Right lobe of liver (tissue), 4 donors: ENCODE measurements at regions not wholly inside any gene's neighbourhood (a gene's known extent, or its start where the extent isn't known, plus 50 kb on each side); places are given as distances from the start of the nearest gene placed in this dataset.

Source experiments
- POLR2A ChIP-seq: fragments of 450-650 bp; IDR thresholded peaks from one replicate; pipeline ENCODE4 v1.6.1; 2017; ENCODE audit warnings: antibody characterized with exemption, mild to moderate bottlenecking
- TF ChIP-seq, protein P1 (sequence below), 4 donors: fragments of 200-600 bp in 3 of 4; fragments of 450-650 bp in 1 of 4; IDR thresholded peaks; one replicate each; pipeline versions ENCODE4 v1.5.1 to v1.8.0; 2016 to 2022; ENCODE audit warnings: antibody characterized with exemption in 4 of 4, mild to moderate bottlenecking in 2 of 4
- donor health status: DM: no; HTN: no; CAD: no.
- donor health status: DM: no; HTN: no; CAD: no.
- donor health status: DM: no; HTN: yes; CAD: no.

GRCh38 chr2:236665572-236666118 is 96.0 kb downstream of the ACKR3 start:
- TF ChIP-seq, protein P1, sequence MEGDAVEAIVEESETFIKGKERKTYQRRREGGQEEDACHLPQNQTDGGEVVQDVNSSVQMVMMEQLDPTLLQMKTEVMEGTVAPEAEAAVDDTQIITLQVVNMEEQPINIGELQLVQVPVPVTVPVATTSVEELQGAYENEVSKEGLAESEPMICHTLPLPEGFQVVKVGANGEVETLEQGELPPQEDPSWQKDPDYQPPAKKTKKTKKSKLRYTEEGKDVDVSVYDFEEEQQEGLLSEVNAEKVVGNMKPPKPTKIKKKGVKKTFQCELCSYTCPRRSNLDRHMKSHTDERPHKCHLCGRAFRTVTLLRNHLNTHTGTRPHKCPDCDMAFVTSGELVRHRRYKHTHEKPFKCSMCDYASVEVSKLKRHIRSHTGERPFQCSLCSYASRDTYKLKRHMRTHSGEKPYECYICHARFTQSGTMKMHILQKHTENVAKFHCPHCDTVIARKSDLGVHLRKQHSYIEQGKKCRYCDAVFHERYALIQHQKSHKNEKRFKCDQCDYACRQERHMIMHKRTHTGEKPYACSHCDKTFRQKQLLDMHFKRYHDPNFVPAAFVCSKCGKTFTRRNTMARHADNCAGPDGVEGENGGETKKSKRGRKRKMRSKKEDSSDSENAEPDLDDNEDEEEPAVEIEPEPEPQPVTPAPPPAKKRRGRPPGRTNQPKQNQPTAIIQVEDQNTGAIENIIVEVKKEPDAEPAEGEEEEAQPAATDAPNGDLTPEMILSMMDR (IDR thresholded peaks at IDR 0.05), result no peak
- no peak for TF ChIP-seq POLR2A
